Psoas muscle (tissue), 7 donors: ENCODE measurements at regions not wholly inside any gene's neighbourhood (a gene's known extent, or its start where the extent isn't known, plus 50 kb on each side); places are given as distances from the start of the nearest gene placed in this dataset.

Experiments used
- ATAC-seq, 4 donors: fragments of 200-7000 bp; cut with Tn5 transposase; one replicate each; pipeline ENCODE4 v1.9.1; 2020; ENCODE audit warnings: moderate library complexity in 3 of 4, mild to moderate bottlenecking in 2 of 4
- DNase-seq, 2 donors: peaks; one replicate each; pipeline ENCODE4 v3.0.0-alpha.2; 2020
- H3K27ac ChIP-seq: fragments of 200-600 bp; one replicate; pipeline ENCODE4 v1.8.0; 2022
- H3K27me3 ChIP-seq, 3 donors: fragments of 200-600 bp in 1 of 3; one replicate each; pipeline versions ENCODE4 v1.6.1 to v1.8.0; 2013 to 2022; ENCODE audit warnings: low read length in 2 of 3, mild to moderate bottlenecking in 2 of 3, moderate library complexity in 1 of 3; ENCODE audit not compliant: insufficient read depth in 3 of 3
- H3K36me3 ChIP-seq, 2 donors: fragments of 200-600 bp in 1 of 2; one replicate each; pipeline versions ENCODE4 v1.6.1 to v1.8.0; 2013 to 2022; ENCODE audit warnings: low read depth in 1 of 2, mild to moderate bottlenecking in 1 of 2, moderate library complexity in 1 of 2; ENCODE audit not compliant: insufficient read depth in 1 of 2
- H3K4me1 ChIP-seq: fragments of 200-600 bp; one replicate; pipeline ENCODE4 v1.8.0; 2022
- H3K4me3 ChIP-seq: fragments of 200-600 bp; one replicate; pipeline ENCODE4 v1.8.0; 2022; ENCODE audit warnings: mild to moderate bottlenecking
- H3K9me3 ChIP-seq: fragments of 200-600 bp; one replicate; pipeline ENCODE4 v1.8.0; 2022
- WGBS, 3 donors: extraction: QIAGEN DNeasy Blood & Tissue Kit; methylation state at CpG; one replicate each; pipeline versions ENCODE4 v1.1.6 to v1.1.7; 2013; 5-methylcytosine and 5-hydroxymethylcytosine counted together
- intact Hi-C, 2 donors: fragments of 100-400 bp; cut with DNase I; formaldehyde crosslinking; loops; one replicate each; pipeline versions ENCODE4 v1.11.0 to v1.14.2; 2022
- TF ChIP-seq, protein P1 (sequence below): fragments of 200-600 bp; IDR thresholded peaks from one replicate; pipeline ENCODE4 v1.8.0; 2022; ENCODE audit warnings: antibody characterized with exemption
- donor health status: healthy with polysubstance abuse.
- donor health status: DM: no; HTN: no; CAD: no; lungs with moderate emphysema.
- donor health status: Bipolar disorder and iron deficiency.
- donor health status: healthy.
- donor health status: DM: yes; HTN: yes; CAD: no.
- donor health status: DM: no; HTN: no; CAD: no.
- donor health status: DM: yes; HTN: yes; CAD: no.

GRCh38 chr16:8436931-8437330 is 153.4 kb downstream of the TMEM114 start:
- 59 to 72% (median 63%) methylated on average over 5 of the region's 5 CpGs for WGBS, 3 donors
- H3K4me1 ChIP-seq = no peaks in the 10 kb centered on the region
- TF ChIP-seq, protein P1, sequence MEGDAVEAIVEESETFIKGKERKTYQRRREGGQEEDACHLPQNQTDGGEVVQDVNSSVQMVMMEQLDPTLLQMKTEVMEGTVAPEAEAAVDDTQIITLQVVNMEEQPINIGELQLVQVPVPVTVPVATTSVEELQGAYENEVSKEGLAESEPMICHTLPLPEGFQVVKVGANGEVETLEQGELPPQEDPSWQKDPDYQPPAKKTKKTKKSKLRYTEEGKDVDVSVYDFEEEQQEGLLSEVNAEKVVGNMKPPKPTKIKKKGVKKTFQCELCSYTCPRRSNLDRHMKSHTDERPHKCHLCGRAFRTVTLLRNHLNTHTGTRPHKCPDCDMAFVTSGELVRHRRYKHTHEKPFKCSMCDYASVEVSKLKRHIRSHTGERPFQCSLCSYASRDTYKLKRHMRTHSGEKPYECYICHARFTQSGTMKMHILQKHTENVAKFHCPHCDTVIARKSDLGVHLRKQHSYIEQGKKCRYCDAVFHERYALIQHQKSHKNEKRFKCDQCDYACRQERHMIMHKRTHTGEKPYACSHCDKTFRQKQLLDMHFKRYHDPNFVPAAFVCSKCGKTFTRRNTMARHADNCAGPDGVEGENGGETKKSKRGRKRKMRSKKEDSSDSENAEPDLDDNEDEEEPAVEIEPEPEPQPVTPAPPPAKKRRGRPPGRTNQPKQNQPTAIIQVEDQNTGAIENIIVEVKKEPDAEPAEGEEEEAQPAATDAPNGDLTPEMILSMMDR = no peak
- ATAC-seq (no peak), DNase-seq (no peak)
- intact Hi-C loops = no loop called here
- no peaks in the 10 kb centered on the region for H3K27me3 ChIP-seq
- H3K4me3 ChIP-seq = no peak overlapping the region
- no peak overlapping the region for H3K27ac ChIP-seq
- no peaks in the 10 kb centered on the region for H3K9me3 ChIP-seq
- no peaks in the 10 kb centered on the region for H3K36me3 ChIP-seq

- intact Hi-C loops = no loop called here
- no peak for DNase-seq
- Histone ChIP-seq H3K9me3 (no peaks in the 10 kb centered on the region), H3K27ac (no peak overlapping the region), H3K4me3 (no peak overlapping the region), H3K27me3 (no peaks in the 10 kb centered on the region), H3K4me1 (no peaks in the 10 kb centered on the region), H3K36me3 (no peaks in the 10 kb centered on the region)
- TF ChIP-seq, protein P1 = no peak
- 84 to 86% (median 86%) methylated on average over 1 of the region's 1 CpG for WGBS, 3 donors
- no peak for ATAC-seq
Measured at GRCh38 chr16:8431783-8432182, 158.5 kb downstream of the TMEM114 start.

DNA sequence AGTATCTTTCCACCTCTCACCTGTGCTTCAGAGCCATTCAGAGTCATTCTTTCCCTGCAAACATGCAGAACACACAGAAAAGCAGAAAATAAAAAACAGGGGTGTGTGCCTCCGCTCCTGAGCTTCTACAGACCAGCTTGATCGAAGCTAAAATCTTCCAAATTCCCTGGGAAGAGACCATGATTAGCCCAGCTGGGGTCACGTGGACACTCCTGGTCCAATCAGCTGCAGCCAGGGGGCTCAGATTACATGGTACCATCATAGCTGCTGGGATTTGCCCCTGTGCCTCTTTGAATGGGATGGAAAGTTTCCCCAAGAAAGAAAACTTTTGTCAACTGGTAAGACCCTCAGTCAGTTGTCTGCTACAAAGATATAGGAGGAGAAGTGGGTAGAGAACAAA is 159.9 kb downstream of the TMEM114 start:
- TF ChIP-seq, protein P1 = no peak
- H3K4me1 ChIP-seq = no peaks in the 10 kb centered on the region

DNA sequence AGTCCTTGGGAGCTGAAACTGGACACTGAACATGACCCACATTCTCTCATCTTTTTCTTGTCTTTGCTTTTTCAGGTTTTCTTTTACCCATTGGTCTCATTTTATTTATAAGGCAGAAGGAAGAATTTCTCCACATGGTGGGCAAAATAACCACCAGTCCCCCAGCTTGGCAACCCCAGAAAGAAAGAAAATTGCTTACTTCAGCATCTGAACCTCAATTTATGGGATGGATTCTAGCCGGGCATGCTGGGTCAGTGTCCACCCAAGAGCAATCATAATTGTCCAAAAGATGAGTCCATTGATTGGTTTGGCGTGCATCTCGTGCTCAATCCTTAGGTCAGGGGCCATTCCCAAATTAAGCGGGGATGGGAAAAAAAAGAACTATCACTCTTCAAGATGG is 163.7 kb downstream of the TMEM114 start:
- WGBS, 3 donors = 89 to 91% (median 89%) methylated on average over 4 of the region's 4 CpGs
- H3K4me3 ChIP-seq = no peak overlapping the region

More for the DNA sequence above, 159.9 kb downstream of the TMEM114 start:
- Histone ChIP-seq H3K4me3 (no peak overlapping the region), H3K9me3 (no peaks in the 10 kb centered on the region), H3K36me3 (no peaks in the 10 kb centered on the region), H3K27ac (no peak overlapping the region), H3K27me3 (no peaks in the 10 kb centered on the region)
- WGBS, 3 donors = 61 to 64% (median 64%) methylated on average over 3 of the region's 3 CpGs
- intact Hi-C loops = no loop called here
- DNase-seq (no peak), ATAC-seq (no peak)

GRCh38 chr16:8417145-8417544 is 173.2 kb downstream of the TMEM114 start:
- ATAC-seq (no peak), DNase-seq (no peak)
- no peaks in the 10 kb centered on the region for H3K36me3 ChIP-seq
- TF ChIP-seq, protein P1 = no peak
- H3K4me3 ChIP-seq = no peak overlapping the region
- H3K27me3 ChIP-seq = no peaks in the 10 kb centered on the region
- no peak overlapping the region for H3K27ac ChIP-seq
- no peaks in the 10 kb centered on the region for H3K4me1 ChIP-seq
- intact Hi-C loops = no loop called here
- H3K9me3 ChIP-seq = peaks cover under 1% of the 10 kb centered on the region
- WGBS, 3 donors = 82 to 90% (median 82%) methylated on average over 4 of the region's 4 CpGs

More for the DNA sequence above, 163.7 kb downstream of the TMEM114 start:
- H3K9me3 ChIP-seq = no peaks in the 10 kb centered on the region
- intact Hi-C loops = no loop called here
- H3K27me3 ChIP-seq = no peaks in the 10 kb centered on the region
- no peaks in the 10 kb centered on the region for H3K36me3 ChIP-seq
- ATAC-seq = no peak
- TF ChIP-seq, protein P1 = no peak
- DNase-seq = no peak
- H3K27ac ChIP-seq = no peak overlapping the region
- H3K4me1 ChIP-seq = no peaks in the 10 kb centered on the region
